GM12872 (cell line): ENCODE measurements at regions not wholly inside any gene's neighbourhood (a gene's known extent, or its start where the extent isn't known, plus 50 kb on each side); places are given as distances from the start of the nearest gene placed in this dataset.

Experiments used
- CTCF ChIP-seq: IDR thresholded peaks from 3 replicates; pipeline ENCODE4 v1.5.1; 2011; ENCODE audit warnings: low read depth, mild to moderate bottlenecking, low read length, moderate library complexity; ENCODE audit not compliant: insufficient read depth

GRCh38 chr3:82384181-82384580 is 622.7 kb upstream of the GBE1 start:
- TF ChIP-seq CTCF, result no peak

- TF ChIP-seq CTCF, result no peak
These were observed 621.4 kb upstream of the GBE1 start for GRCh38 chr3:82382831-82383230.

GRCh38 chr3:82378392-82378791 is 616.9 kb upstream of the GBE1 start:
- TF ChIP-seq CTCF, result no peak

- no peak for TF ChIP-seq CTCF
These were observed 615.4 kb upstream of the GBE1 start for GRCh38 chr3:82376883-82377282.

- TF ChIP-seq CTCF, result no peak
These were observed 603.4 kb upstream of the GBE1 start for GRCh38 chr3:82364827-82365226.

GRCh38 chr3:82363131-82363530 is 601.7 kb upstream of the GBE1 start:
- TF ChIP-seq CTCF, result no peak

GRCh38 chr3:82355228-82355627 is 593.8 kb upstream of the GBE1 start:
- TF ChIP-seq CTCF, result no peak

GRCh38 chr3:82354228-82354627 is 592.8 kb upstream of the GBE1 start:
- TF ChIP-seq CTCF, result no peak
